Adrenal gland (tissue), 5 donors: ENCODE measurements at regions not wholly inside any gene's neighbourhood (a gene's known extent, or its start where the extent isn't known, plus 50 kb on each side); places are given as distances from the start of the nearest gene placed in this dataset.

Source experiments
- POLR2A ChIP-seq, 2 donors: fragments of 450-650 bp; IDR thresholded peaks; one replicate each; pipeline ENCODE4 v1.6.1; 2017; ENCODE audit warnings: antibody characterized with exemption in 2 of 2, mild to moderate bottlenecking in 2 of 2, moderate library complexity in 1 of 2
- TF ChIP-seq, protein P1 (sequence below), 6 experiments: fragments of 450-650 bp in 4 of 6; fragments of 200-600 bp in 2 of 6; sonication (generic) in 1 of 6; IDR thresholded peaks; 1 replicate in 5 of 6; 2 replicates in 1 of 6; pipeline versions ENCODE4 v1.5.1 to v1.8.0; 2016 to 2021; ENCODE audit warnings: antibody characterized with exemption in 6 of 6, mild to moderate bottlenecking in 2 of 6, moderate library complexity in 1 of 6
- donor health status: DM: no; HTN: no; CAD: no.

DNA sequence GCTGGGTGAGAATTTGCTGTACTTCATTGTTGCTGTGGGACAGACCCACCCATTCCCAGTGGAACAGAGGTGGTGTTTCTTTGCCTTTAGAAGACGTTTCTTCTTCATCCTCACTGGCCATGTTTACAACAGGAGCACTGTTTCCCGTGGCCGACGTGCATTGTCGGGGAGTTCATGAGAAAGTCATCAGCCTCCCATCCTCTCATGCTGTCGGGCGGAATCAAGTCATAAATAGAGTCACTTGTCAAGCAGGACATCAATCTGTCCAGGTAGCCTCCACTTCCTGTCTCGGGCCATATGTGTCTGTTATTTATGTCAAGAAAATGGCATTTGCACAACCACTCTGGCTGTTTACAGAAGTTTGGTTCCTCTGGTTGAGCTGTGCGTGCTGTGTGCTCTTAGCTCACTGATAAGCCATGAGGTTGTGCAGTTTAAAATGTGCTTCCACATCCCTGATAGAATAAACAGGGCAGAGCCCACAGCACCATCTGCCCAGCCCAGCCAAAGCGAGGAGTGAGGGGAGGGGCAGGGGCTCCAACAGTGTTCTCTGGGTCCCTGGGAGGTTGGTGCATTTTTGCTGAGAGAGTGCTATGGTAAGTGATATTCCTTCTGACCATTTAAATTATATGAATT, 401.9 kb upstream of the IRX2 start:
- TF ChIP-seq, protein P1, sequence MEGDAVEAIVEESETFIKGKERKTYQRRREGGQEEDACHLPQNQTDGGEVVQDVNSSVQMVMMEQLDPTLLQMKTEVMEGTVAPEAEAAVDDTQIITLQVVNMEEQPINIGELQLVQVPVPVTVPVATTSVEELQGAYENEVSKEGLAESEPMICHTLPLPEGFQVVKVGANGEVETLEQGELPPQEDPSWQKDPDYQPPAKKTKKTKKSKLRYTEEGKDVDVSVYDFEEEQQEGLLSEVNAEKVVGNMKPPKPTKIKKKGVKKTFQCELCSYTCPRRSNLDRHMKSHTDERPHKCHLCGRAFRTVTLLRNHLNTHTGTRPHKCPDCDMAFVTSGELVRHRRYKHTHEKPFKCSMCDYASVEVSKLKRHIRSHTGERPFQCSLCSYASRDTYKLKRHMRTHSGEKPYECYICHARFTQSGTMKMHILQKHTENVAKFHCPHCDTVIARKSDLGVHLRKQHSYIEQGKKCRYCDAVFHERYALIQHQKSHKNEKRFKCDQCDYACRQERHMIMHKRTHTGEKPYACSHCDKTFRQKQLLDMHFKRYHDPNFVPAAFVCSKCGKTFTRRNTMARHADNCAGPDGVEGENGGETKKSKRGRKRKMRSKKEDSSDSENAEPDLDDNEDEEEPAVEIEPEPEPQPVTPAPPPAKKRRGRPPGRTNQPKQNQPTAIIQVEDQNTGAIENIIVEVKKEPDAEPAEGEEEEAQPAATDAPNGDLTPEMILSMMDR (IDR thresholded peaks at IDR 0.05) = no peak
- TF ChIP-seq POLR2A (IDR thresholded peaks at IDR 0.05) = no peak
